Muscle layer of duodenum (tissue), 2 donors: ENCODE measurements at regions not wholly inside any gene's neighbourhood (a gene's known extent, or its start where the extent isn't known, plus 50 kb on each side); places are given as distances from the start of the nearest gene placed in this dataset.

Experiments
- H3K27ac ChIP-seq: one replicate; pipeline ENCODE4 v1.7.0; 2013; ENCODE audit warnings: mild to moderate bottlenecking, low read length
- H3K27me3 ChIP-seq: one replicate; pipeline ENCODE4 v1.7.0; 2013; ENCODE audit warnings: low read depth, mild to moderate bottlenecking, control low read depth, low read length
- H3K36me3 ChIP-seq, 2 donors: one replicate each; pipeline ENCODE4 v1.7.0; 2013; ENCODE audit warnings: low read length in 2 of 2, control low read depth in 1 of 2, mild to moderate bottlenecking in 1 of 2; ENCODE audit not compliant: insufficient read depth in 2 of 2, control insufficient read depth in 1 of 2
- H3K4me1 ChIP-seq, 2 donors: one replicate each; pipeline ENCODE4 v1.7.0; 2013; ENCODE audit warnings: low read length in 2 of 2, mild to moderate bottlenecking in 2 of 2, control low read depth in 1 of 2, moderate library complexity in 1 of 2; ENCODE audit not compliant: insufficient read depth in 2 of 2, control insufficient read depth in 1 of 2
- H3K4me3 ChIP-seq, 2 donors: one replicate each; pipeline ENCODE4 v1.7.0; 2013; ENCODE audit warnings: low read length in 2 of 2, low read depth in 1 of 2, mild to moderate bottlenecking in 1 of 2
- H3K9me3 ChIP-seq, 2 donors: one replicate each; pipeline ENCODE4 v1.7.0; 2013; ENCODE audit warnings: low read length in 2 of 2, control low read depth in 1 of 2, mild to moderate bottlenecking in 1 of 2; ENCODE audit not compliant: control insufficient read depth in 1 of 2
- donor health status: healthy.

DNA sequence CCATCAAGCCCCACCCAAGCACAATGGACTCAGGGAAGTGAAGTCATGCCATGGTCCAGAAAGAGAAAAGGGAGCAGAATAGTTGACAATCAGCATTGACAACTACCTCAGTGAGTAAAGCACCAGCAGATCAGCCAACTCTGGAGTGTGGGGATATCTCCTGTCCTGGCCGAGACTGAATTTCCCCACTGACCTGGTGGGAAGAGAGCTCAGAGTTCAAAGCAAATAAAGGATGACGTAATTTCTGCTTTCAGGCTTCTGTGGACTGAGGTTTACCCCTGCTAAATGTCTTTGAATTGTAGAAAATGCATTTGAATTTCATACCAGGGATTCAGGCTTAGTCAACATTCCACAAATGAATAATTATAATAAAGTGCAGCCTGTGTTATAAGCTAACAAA is 152.9 kb downstream of the CBLN1 start:
- Histone ChIP-seq H3K27me3 (no peaks in the 10 kb centered on the region), H3K4me3 (no peak overlapping the region), H3K27ac (no peak overlapping the region), H3K36me3 (no peaks in the 10 kb centered on the region), H3K9me3 (no peaks in the 10 kb centered on the region), H3K4me1 (no peaks in the 10 kb centered on the region)

DNA sequence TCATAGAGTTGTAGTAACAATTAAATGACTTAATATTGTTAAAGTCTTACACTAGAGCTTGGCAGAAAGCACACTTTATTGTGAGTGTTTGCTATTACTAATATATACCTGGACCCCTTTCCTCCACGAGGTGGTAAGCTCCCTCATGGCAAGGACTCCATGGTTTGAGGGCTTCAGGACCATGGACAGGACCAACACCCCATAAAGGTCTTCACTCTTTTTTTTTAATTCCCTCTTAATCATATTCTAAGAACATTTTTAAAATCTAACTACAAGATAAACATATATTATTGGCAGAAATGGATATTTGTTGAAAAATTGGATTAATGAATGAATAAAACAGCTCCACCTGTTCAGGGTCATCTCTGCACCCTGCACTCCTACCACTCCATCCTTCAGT is 154.5 kb downstream of the CBLN1 start:
- H3K4me1 ChIP-seq, result no peaks in the 10 kb centered on the region
- H3K9me3 ChIP-seq, result no peaks in the 10 kb centered on the region
- H3K27ac ChIP-seq, result no peak overlapping the region
- H3K27me3 ChIP-seq, result no peaks in the 10 kb centered on the region
- H3K4me3 ChIP-seq, result no peak overlapping the region
- no peaks in the 10 kb centered on the region for H3K36me3 ChIP-seq

DNA sequence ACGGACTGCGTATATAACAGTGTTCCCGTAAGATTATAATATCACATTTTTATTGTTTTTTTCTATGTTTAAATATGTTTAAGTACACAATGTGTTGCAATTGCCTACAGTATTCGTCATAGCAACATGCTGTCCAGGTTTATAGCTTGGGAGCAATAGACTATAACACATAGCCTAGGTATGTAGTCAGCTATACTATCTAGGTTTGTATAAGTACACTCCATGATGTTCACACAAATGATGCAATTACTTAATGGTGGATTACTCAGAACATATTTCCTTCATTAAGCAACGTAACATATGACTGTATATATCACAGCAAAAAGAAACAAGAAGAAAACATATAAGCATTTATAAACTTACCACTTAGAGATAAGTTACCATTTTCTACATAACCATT is 160.0 kb downstream of the CBLN1 start:
- Histone ChIP-seq H3K4me3 (no peak overlapping the region), H3K36me3 (no peaks in the 10 kb centered on the region), H3K27me3 (no peaks in the 10 kb centered on the region), H3K9me3 (no peaks in the 10 kb centered on the region), H3K27ac (no peak overlapping the region), H3K4me1 (no peaks in the 10 kb centered on the region)

GRCh38 chr16:49120631-49121030 is 161.0 kb downstream of the CBLN1 start:
- Histone ChIP-seq H3K27ac (no peak overlapping the region), H3K27me3 (no peaks in the 10 kb centered on the region), H3K9me3 (no peaks in the 10 kb centered on the region), H3K4me1 (no peaks in the 10 kb centered on the region), H3K36me3 (no peaks in the 10 kb centered on the region), H3K4me3 (no peak overlapping the region)

DNA sequence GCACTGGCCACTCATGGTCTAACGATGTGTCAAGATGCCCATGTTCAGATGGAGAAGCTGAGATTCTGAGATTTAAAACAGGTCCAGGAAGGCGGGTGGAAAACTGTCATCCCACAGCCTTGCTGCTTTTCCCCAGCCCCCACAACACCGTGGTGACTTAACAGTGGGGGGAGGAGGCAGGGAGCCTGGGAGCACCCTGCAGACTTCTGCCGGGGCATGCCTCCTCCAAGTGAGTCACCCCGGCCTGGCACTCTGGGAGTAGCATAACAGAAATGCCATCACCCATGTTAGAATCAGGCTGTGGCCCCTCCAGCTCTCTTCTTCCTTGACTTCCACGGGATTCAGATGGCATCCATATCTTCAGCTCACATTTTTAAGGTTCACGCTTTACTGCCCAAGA is 164.8 kb downstream of the CBLN1 start:
- Histone ChIP-seq H3K9me3 (no peaks in the 10 kb centered on the region), H3K4me3 (no peak overlapping the region), H3K4me1 (peaks cover 0 to 4% of the 10 kb centered on the region in 2 donors), H3K36me3 (no peaks in the 10 kb centered on the region), H3K27me3 (no peaks in the 10 kb centered on the region), H3K27ac (no peak overlapping the region)

DNA sequence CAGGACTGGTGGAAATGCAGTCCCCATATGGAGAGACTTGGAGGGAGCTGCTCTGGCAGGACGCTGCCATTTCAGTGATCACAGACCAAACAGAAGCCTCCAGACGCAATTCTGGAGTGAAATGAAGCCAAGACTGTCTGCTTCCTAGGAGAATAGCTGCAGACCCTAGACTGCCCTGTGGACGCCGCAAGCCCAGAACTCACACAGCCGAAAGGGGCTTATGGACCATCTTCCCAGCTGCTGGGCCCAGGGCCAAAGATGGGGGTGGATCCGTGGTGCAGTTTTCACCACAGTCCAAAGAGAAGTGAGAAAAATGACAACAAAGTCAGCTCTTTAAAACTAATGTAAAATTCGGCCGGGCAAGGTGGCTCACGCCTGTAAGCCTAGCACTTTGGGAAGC is 165.7 kb downstream of the CBLN1 start:
- no peaks in the 10 kb centered on the region for H3K9me3 ChIP-seq
- no peaks in the 10 kb centered on the region for H3K27me3 ChIP-seq
- no peak overlapping the region for H3K4me3 ChIP-seq

DNA sequence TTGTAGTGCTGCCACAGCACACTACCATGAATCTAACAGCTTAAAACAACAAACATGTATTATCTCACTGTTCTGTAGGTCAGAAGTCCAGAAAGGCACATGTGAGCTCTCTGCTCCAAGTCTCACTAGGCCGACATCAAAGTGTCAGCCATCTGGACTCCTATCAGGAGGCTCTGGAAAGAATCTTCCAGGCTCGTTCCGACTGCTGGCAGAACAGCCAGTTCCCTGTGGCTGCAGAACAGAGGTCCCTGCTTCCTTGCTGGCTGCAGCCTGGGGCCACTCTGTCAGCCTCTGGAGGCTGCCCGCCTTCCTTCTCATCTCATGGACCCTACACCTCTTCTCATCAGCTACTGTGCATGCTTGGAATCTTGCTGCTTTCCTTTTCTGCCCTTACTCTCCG is 168.9 kb downstream of the CBLN1 start:
- Histone ChIP-seq H3K27me3 (no peaks in the 10 kb centered on the region), H3K27ac (no peak overlapping the region), H3K36me3 (no peaks in the 10 kb centered on the region), H3K9me3 (no peaks in the 10 kb centered on the region), H3K4me1 (peaks cover 0 to 4% of the 10 kb centered on the region in 2 donors), H3K4me3 (no peak overlapping the region)

More for the DNA sequence above, 165.7 kb downstream of the CBLN1 start:
- no peak overlapping the region for H3K27ac ChIP-seq
- no peaks in the 10 kb centered on the region for H3K36me3 ChIP-seq
- H3K4me1 ChIP-seq, result peaks cover 0 to 4% of the 10 kb centered on the region in 2 donors

- H3K36me3 ChIP-seq, result no peaks in the 10 kb centered on the region
- no peak overlapping the region for H3K4me3 ChIP-seq
- peaks cover 0 to 4% of the 10 kb centered on the region in 2 donors for H3K4me1 ChIP-seq
- no peaks in the 10 kb centered on the region for H3K27me3 ChIP-seq
- no peaks in the 10 kb centered on the region for H3K9me3 ChIP-seq
- no peak overlapping the region for H3K27ac ChIP-seq
Observed at GRCh38 chr16:49111351-49111750, 170.3 kb downstream of the CBLN1 start.

GRCh38 chr16:49108611-49109010 is 173.0 kb downstream of the CBLN1 start:
- Histone ChIP-seq H3K36me3 (no peaks in the 10 kb centered on the region), H3K27me3 (no peaks in the 10 kb centered on the region), H3K9me3 (no peaks in the 10 kb centered on the region), H3K4me3 (no peak overlapping the region), H3K4me1 (peaks cover 0 to 4% of the 10 kb centered on the region in 2 donors), H3K27ac (no peak overlapping the region)

DNA sequence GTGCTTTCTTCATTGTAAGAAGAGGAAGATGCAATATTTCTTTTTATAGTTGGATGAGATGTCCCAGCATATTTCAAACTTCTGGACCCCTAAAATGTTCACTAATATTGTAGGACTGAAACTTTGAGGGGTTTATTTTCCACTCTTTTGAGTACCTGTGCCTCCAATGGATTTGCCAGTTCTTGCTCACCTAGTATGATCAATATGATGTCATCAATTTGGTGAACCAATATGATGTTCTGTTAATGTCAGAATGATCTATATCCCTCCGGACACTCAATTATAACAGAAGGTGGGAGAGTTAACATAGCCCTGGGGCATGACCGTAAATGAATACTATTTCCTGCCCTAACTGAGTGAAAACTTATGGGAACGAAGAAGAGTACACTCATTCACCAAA is 178.3 kb downstream of the CBLN1 start:
- Histone ChIP-seq H3K36me3 (no peaks in the 10 kb centered on the region), H3K27me3 (no peaks in the 10 kb centered on the region), H3K4me1 (no peaks in the 10 kb centered on the region), H3K4me3 (no peak overlapping the region), H3K9me3 (no peaks in the 10 kb centered on the region), H3K27ac (no peak overlapping the region)

DNA sequence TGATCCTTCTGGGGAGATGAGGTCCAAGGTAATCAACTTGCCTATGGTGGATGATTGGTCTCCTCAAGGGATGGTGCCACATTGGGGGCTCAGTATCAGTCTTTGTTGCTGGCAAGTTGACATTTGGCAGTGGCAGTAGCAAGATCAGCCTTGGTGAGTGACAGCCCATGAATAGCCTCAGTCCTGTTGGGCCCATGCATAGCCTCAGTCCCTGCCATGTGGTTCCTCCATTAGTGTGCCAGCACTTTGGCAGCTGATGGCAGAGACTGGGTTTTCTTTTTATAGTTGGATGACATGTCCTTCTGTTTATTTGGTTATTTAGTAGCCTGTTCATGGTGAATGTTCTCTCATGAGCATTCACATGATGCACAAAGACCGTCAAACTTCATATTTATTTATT is 179.6 kb downstream of the CBLN1 start:
- H3K27ac ChIP-seq, result no peak overlapping the region
- H3K27me3 ChIP-seq, result no peaks in the 10 kb centered on the region
- H3K4me1 ChIP-seq, result no peaks in the 10 kb centered on the region
- H3K4me3 ChIP-seq, result no peak overlapping the region
- no peaks in the 10 kb centered on the region for H3K36me3 ChIP-seq
- no peaks in the 10 kb centered on the region for H3K9me3 ChIP-seq

GRCh38 chr16:49100366-49100765 is 181.3 kb downstream of the CBLN1 start:
- Histone ChIP-seq H3K9me3 (no peaks in the 10 kb centered on the region), H3K27me3 (no peaks in the 10 kb centered on the region), H3K36me3 (no peaks in the 10 kb centered on the region), H3K4me3 (no peak overlapping the region), H3K27ac (no peak overlapping the region), H3K4me1 (no peaks in the 10 kb centered on the region)
